ENCODE measurements at regions not wholly inside any gene's neighbourhood (a gene's known extent, or its start where the extent isn't known, plus 50 kb on each side); places are given as distances from the start of the nearest gene placed in this dataset.

- ATAC-seq (no peak), DNase-seq (ENCODE audit: low spot score) (no peak)
- Histone ChIP-seq H3F3A (replicated peaks; ENCODE audit: low read depth) (no peaks in the 10 kb centered on the region; the same call in 1 of the 2 replicates), H4K20me1 (replicated peaks; ENCODE audit: insufficient read depth) (no peaks in the 10 kb centered on the region), H3K4me1 (ENCODE audit: insufficient read depth) (peaks cover 15% of the 10 kb centered on the region), H3K27me3 (ENCODE audit: insufficient read depth) (peaks cover 22% of the 10 kb centered on the region), H3K27ac (ENCODE audit: low read depth) (no peak overlapping the region), H3K4me2 (no peak overlapping the region), H3K4me3 (no peak overlapping the region), H3K9me2 (ENCODE audit: insufficient read depth) (no peaks in the 10 kb centered on the region), H3K79me2 (replicated peaks; ENCODE audit: insufficient read depth) (no peaks in the 10 kb centered on the region), H3K36me3 (ENCODE audit: insufficient read depth) (no peaks in the 10 kb centered on the region), H2AFZ (no peak overlapping the region)
- TF ChIP-seq ZNF331 (CRISPR knock-in tag; IDR thresholded peaks at IDR 0.05; ENCODE audit: low read depth) (no peak), EZH2 (IDR thresholded peaks at IDR 0.05; ENCODE audit: low read depth, unreplicated experiment) (no peak), NANOG (IDR thresholded peaks at IDR 0.05; ENCODE audit: borderline replicate concordance) (no peak), EZH2phosphoT487 (IDR thresholded peaks at IDR 0.05; ENCODE audit: unreplicated experiment) (no peak), STAT1 (IDR thresholded peaks at IDR 0.05; ENCODE audit: unreplicated experiment) (no peak), REST (IDR thresholded peaks at IDR 0.05; ENCODE audit: unreplicated experiment) (no peak), ETS1 (IDR thresholded peaks at IDR 0.05) (no peak), JUNB (IDR thresholded peaks at IDR 0.05; ENCODE audit: unreplicated experiment) (no peak), ZNF114 (CRISPR knock-in tag; IDR thresholded peaks at IDR 0.05) (no peak), POLR2AphosphoS5 (IDR thresholded peaks at IDR 0.05; ENCODE audit: low read depth) (no peak), ZNF462 (CRISPR knock-in tag; IDR thresholded peaks at IDR 0.05) (no peak), CREB1 (CRISPR knock-in tag; IDR thresholded peaks at IDR 0.05; ENCODE audit: low read depth) (no peak), CTCF (conservative IDR thresholded peaks at IDR 0.05; ENCODE audit: low read depth in 2 of 2) (no peak)
- Mint-ChIP-seq H3K36me3 (ENCODE audit: low read depth) (no peaks in the 10 kb centered on the region), H3K9me3 (no peaks in the 10 kb centered on the region), H3K4me1 (peaks cover 25% of the 10 kb centered on the region), H3K27ac (no peak overlapping the region), H3K4me3 (no peak overlapping the region), H3K27me3 (ENCODE audit: insufficient read depth, low read depth, poor library complexity) (peaks cover 17% of the 10 kb centered on the region)
Measured at GRCh38 chr5:2910401-2911175, 159.1 kb upstream of the IRX2 start.
